Vagina (tissue), 2 donors: ENCODE measurements at regions not wholly inside any gene's neighbourhood (a gene's known extent, or its start where the extent isn't known, plus 50 kb on each side); places are given as distances from the start of the nearest gene placed in this dataset.

Source experiments
- DNase-seq, 2 donors: peaks; one replicate each; pipeline ENCODE4 v3.0.0-alpha.2; 2017; ENCODE audit errors: extremely low spot score in 2 of 2
- H3K27ac ChIP-seq: fragments of 200-600 bp; sonication (generic); one replicate; pipeline ENCODE4 v1.5.1; 2019
- H3K27me3 ChIP-seq: fragments of 200-600 bp; sonication (generic); one replicate; pipeline ENCODE4 v1.5.1; 2019
- H3K36me3 ChIP-seq, 2 donors: fragments of 200-600 bp; sonication (generic); one replicate each; pipeline ENCODE4 v1.5.1; 2017 to 2019
- H3K4me1 ChIP-seq: fragments of 200-600 bp; sonication (generic); one replicate; pipeline ENCODE4 v1.5.1; 2019
- H3K4me3 ChIP-seq, 2 donors: fragments of 200-600 bp; sonication (generic); 1 replicate in 1 of 2; 2 replicates in 1 of 2; pipeline ENCODE4 v1.5.1; 2016 to 2019
- H3K9me3 ChIP-seq: fragments of 200-600 bp; sonication (generic); one replicate; pipeline ENCODE4 v1.5.1; 2019
- CTCF ChIP-seq, 3 experiments: fragments of 450-650 bp in 2 of 3; fragments of 200-600 bp in 1 of 3; sonication (generic) in 1 of 3; IDR thresholded peaks; one replicate each; pipeline ENCODE4 v1.5.1; 2017 to 2019; ENCODE audit warnings: antibody characterized with exemption in 3 of 3, mild to moderate bottlenecking in 2 of 3, moderate library complexity in 2 of 3
- POLR2A ChIP-seq, 2 donors: fragments of 450-650 bp; IDR thresholded peaks; one replicate each; pipeline ENCODE4 v1.6.1; 2017; ENCODE audit warnings: antibody characterized with exemption in 2 of 2, mild to moderate bottlenecking in 2 of 2, moderate library complexity in 2 of 2
- POLR2AphosphoS5 ChIP-seq, 2 donors: sonication (generic); formaldehyde crosslinking; IDR thresholded peaks; one replicate each; pipeline ENCODE4 v1.9.0; 2017; ENCODE audit warnings: antibody characterized with exemption in 2 of 2, mild to moderate bottlenecking in 2 of 2, low read depth in 1 of 2; ENCODE audit not compliant: insufficient read depth in 1 of 2
- intact Hi-C: fragments of 100-400 bp; cut with DNase I; formaldehyde crosslinking; loops from one replicate; pipeline ENCODE4 v1.15.1; 2023

- no peaks in the 10 kb centered on the region for H3K9me3 ChIP-seq
- H3K4me1 ChIP-seq: no peaks in the 10 kb centered on the region
- no peaks in the 10 kb centered on the region for H3K27me3 ChIP-seq
- no peak overlapping the region for H3K4me3 ChIP-seq
- H3K36me3 ChIP-seq: no peaks in the 10 kb centered on the region
- TF ChIP-seq POLR2AphosphoS5 (IDR thresholded peaks at IDR 0.05; ENCODE audit: insufficient read depth in 1 of 2, low read depth in 1 of 2) (no peak), CTCF (IDR thresholded peaks at IDR 0.05) (no peak), POLR2A (IDR thresholded peaks at IDR 0.05) (no peak)
- DNase-seq: no peak
- intact Hi-C loops: no loop called here
- H3K27ac ChIP-seq: no peak overlapping the region
Measured at GRCh38 chr15:60219866-60220265, 177.9 kb downstream of the ANXA2 start.

- TF ChIP-seq POLR2A (IDR thresholded peaks at IDR 0.05): no peak
- no peak for TF ChIP-seq CTCF (IDR thresholded peaks at IDR 0.05)
- TF ChIP-seq POLR2AphosphoS5 (IDR thresholded peaks at IDR 0.05; ENCODE audit: insufficient read depth in 1 of 2, low read depth in 1 of 2): no peak
- Histone ChIP-seq H3K9me3 (no peaks in the 10 kb centered on the region), H3K36me3 (no peaks in the 10 kb centered on the region), H3K4me1 (no peaks in the 10 kb centered on the region), H3K4me3 (no peak overlapping the region), H3K27ac (no peak overlapping the region), H3K27me3 (no peaks in the 10 kb centered on the region)
- DNase-seq: no peak
- intact Hi-C loops: no loop called here
Measured at GRCh38 chr15:60221356-60221755, 176.4 kb downstream of the ANXA2 start.

GRCh38 chr15:60222404-60222803 lies 175.4 kb downstream of the ANXA2 start:
- TF ChIP-seq CTCF (IDR thresholded peaks at IDR 0.05) (no peak), POLR2AphosphoS5 (IDR thresholded peaks at IDR 0.05; ENCODE audit: insufficient read depth in 1 of 2, low read depth in 1 of 2) (no peak), POLR2A (IDR thresholded peaks at IDR 0.05) (no peak)
- Histone ChIP-seq H3K27me3 (no peaks in the 10 kb centered on the region), H3K36me3 (no peaks in the 10 kb centered on the region), H3K4me3 (no peak overlapping the region), H3K27ac (no peak overlapping the region), H3K9me3 (no peaks in the 10 kb centered on the region), H3K4me1 (no peaks in the 10 kb centered on the region)
- DNase-seq: no peak
- intact Hi-C loops: no loop called here

GRCh38 chr15:60223176-60223575 lies 174.6 kb downstream of the ANXA2 start:
- intact Hi-C loops: no loop called here
- no peaks in the 10 kb centered on the region for H3K36me3 ChIP-seq
- H3K27ac ChIP-seq: no peak overlapping the region
- no peak for DNase-seq
- no peaks in the 10 kb centered on the region for H3K9me3 ChIP-seq
- H3K27me3 ChIP-seq: no peaks in the 10 kb centered on the region
- H3K4me3 ChIP-seq: no peak overlapping the region
- no peaks in the 10 kb centered on the region for H3K4me1 ChIP-seq
- TF ChIP-seq CTCF (IDR thresholded peaks at IDR 0.05): no peak

- no peak overlapping the region for H3K27ac ChIP-seq
- H3K9me3 ChIP-seq: no peaks in the 10 kb centered on the region
- DNase-seq: no peak
- no peaks in the 10 kb centered on the region for H3K4me1 ChIP-seq
- intact Hi-C loops: no loop called here
- H3K36me3 ChIP-seq: no peaks in the 10 kb centered on the region
- H3K27me3 ChIP-seq: no peaks in the 10 kb centered on the region
- H3K4me3 ChIP-seq: no peak overlapping the region
- no peak for TF ChIP-seq POLR2AphosphoS5 (IDR thresholded peaks at IDR 0.05; ENCODE audit: insufficient read depth in 1 of 2, low read depth in 1 of 2)
- no peak for TF ChIP-seq POLR2A (IDR thresholded peaks at IDR 0.05)
- TF ChIP-seq CTCF (IDR thresholded peaks at IDR 0.05): no peak
Measured at GRCh38 chr15:60226924-60227323, 170.9 kb downstream of the ANXA2 start.
